Mesenchymal stem cell (in vitro differentiated cells and primary cell): ENCODE measurements at regions not wholly inside any gene's neighbourhood (a gene's known extent, or its start where the extent isn't known, plus 50 kb on each side); places are given as distances from the start of the nearest gene placed in this dataset.

Experiments used
- DNase-seq: peaks from one replicate; pipeline ENCODE4 v3.0.0-alpha.2; 2013
- H2AFZ ChIP-seq: one replicate; pipeline ENCODE4 v1.6.1; 2013; ENCODE audit warnings: low read depth, mild to moderate bottlenecking, control low read depth, inconsistent platforms, low read length, moderate library complexity
- H2AK5ac ChIP-seq: 2 replicates; pipeline ENCODE4 v1.6.1; 2013; ENCODE audit warnings: low read length, moderate library complexity, mild to moderate bottlenecking, inconsistent platforms; ENCODE audit not compliant: severe bottlenecking
- H2BK120ac ChIP-seq: one replicate; pipeline ENCODE4 v1.6.1; 2013; ENCODE audit warnings: low read depth, mild to moderate bottlenecking, inconsistent platforms, low read length, moderate library complexity
- H2BK12ac ChIP-seq, 2 experiments: one replicate each; pipeline ENCODE4 v1.6.1; 2013; ENCODE audit warnings: inconsistent platforms in 2 of 2, low read length in 2 of 2, mild to moderate bottlenecking in 2 of 2, moderate library complexity in 2 of 2, control low read depth in 1 of 2
- H2BK15ac ChIP-seq: one replicate; pipeline ENCODE4 v1.6.1; 2013; ENCODE audit warnings: mild to moderate bottlenecking, low read depth, inconsistent platforms; ENCODE audit not compliant: poor library complexity, severe bottlenecking
- H2BK5ac ChIP-seq: 2 replicates; pipeline ENCODE4 v1.6.1; 2013; ENCODE audit warnings: low read depth, mild to moderate bottlenecking, low read length, control low read depth, inconsistent platforms; ENCODE audit not compliant: poor library complexity, severe bottlenecking
- H3K14ac ChIP-seq, 2 experiments: one replicate each; pipeline ENCODE4 v1.6.1; 2013; ENCODE audit warnings: inconsistent platforms in 2 of 2, low read length in 2 of 2, control low read depth in 1 of 2, mild to moderate bottlenecking in 1 of 2, moderate library complexity in 1 of 2
- H3K18ac ChIP-seq, 2 experiments: one replicate each; pipeline ENCODE4 v1.6.1; 2013; ENCODE audit warnings: inconsistent platforms in 2 of 2, low read length in 2 of 2, control low read depth in 1 of 2, low read depth in 1 of 2, mild to moderate bottlenecking in 1 of 2
- H3K23ac ChIP-seq, 2 experiments: one replicate each; pipeline ENCODE4 v1.6.1; 2013; ENCODE audit warnings: inconsistent platforms in 2 of 2, low read length in 2 of 2, mild to moderate bottlenecking in 2 of 2, moderate library complexity in 2 of 2, control low read depth in 1 of 2
- H3K27ac ChIP-seq: 2 replicates; pipeline ENCODE4 v1.5.1; 2013; ENCODE audit warnings: mild to moderate bottlenecking, moderate library complexity, low read length, control low read depth, inconsistent platforms; ENCODE audit not compliant: poor library complexity, severe bottlenecking
- H3K27me3 ChIP-seq, 2 experiments: 2 replicates each; pipeline versions ENCODE4 v1.6.1 to v1.7.0; 2013; ENCODE audit warnings: low read length in 2 of 2, mild to moderate bottlenecking in 2 of 2, moderate library complexity in 2 of 2, control low read depth in 1 of 2, inconsistent platforms in 1 of 2; ENCODE audit not compliant: control insufficient read depth in 1 of 2, insufficient read depth in 1 of 2
- H3K36me3 ChIP-seq, 2 experiments: 2 replicates each; pipeline versions ENCODE4 v1.6.1 to v1.7.0; 2013; ENCODE audit warnings: low read length in 2 of 2, control low read depth in 1 of 2, inconsistent platforms in 1 of 2, low read depth in 1 of 2, mild to moderate bottlenecking in 1 of 2; ENCODE audit not compliant: insufficient read depth in 2 of 2, control insufficient read depth in 1 of 2
- H3K4ac ChIP-seq, 2 experiments: one replicate each; pipeline ENCODE4 v1.6.1; 2013; ENCODE audit warnings: inconsistent platforms in 2 of 2, low read length in 2 of 2, mild to moderate bottlenecking in 2 of 2, moderate library complexity in 2 of 2, control low read depth in 1 of 2, low read depth in 1 of 2
- H3K4me1 ChIP-seq: 2 replicates; pipeline ENCODE4 v1.6.1; 2013; ENCODE audit warnings: low read depth, low read length, control low read depth; ENCODE audit not compliant: control insufficient read depth, insufficient read depth
- H3K4me2 ChIP-seq: 2 replicates; pipeline ENCODE4 v1.6.1; 2013; ENCODE audit warnings: low read length, mild to moderate bottlenecking, inconsistent platforms; ENCODE audit not compliant: poor library complexity, severe bottlenecking
- H3K4me3 ChIP-seq, 2 experiments: 2 replicates each; pipeline versions ENCODE4 v1.5.1 to v1.7.0; 2013; ENCODE audit warnings: low read length in 2 of 2, mild to moderate bottlenecking in 2 of 2, control low read depth in 1 of 2, low read depth in 1 of 2; ENCODE audit not compliant: insufficient read depth in 1 of 2
- H3K79me1 ChIP-seq: replicated peaks from 2 replicates; pipeline ENCODE4 v1.6.1; 2013; ENCODE audit warnings: mild to moderate bottlenecking, control low read depth, low read length, inconsistent platforms; ENCODE audit not compliant: poor library complexity, severe bottlenecking
- H3K9ac ChIP-seq: 2 replicates; pipeline ENCODE4 v1.7.0; 2013; ENCODE audit warnings: mild to moderate bottlenecking, low read length, moderate library complexity
- H3K9me3 ChIP-seq: 2 replicates; pipeline ENCODE4 v1.7.0; 2013; ENCODE audit warnings: mild to moderate bottlenecking, low read length; ENCODE audit not compliant: control insufficient read depth
- H4K8ac ChIP-seq: one replicate; pipeline ENCODE4 v1.6.1; 2013; ENCODE audit warnings: inconsistent platforms, mild to moderate bottlenecking, low read length, moderate library complexity
- H4K91ac ChIP-seq: one replicate; pipeline ENCODE4 v1.6.1; 2013; ENCODE audit warnings: mild to moderate bottlenecking, low read length, inconsistent platforms
- WGBS: methylation state at CpG from one replicate; pipeline ENCODE4 v1.1.7; 2013; ENCODE audit warnings: mixed read lengths; 5-methylcytosine and 5-hydroxymethylcytosine counted together

- Histone ChIP-seq H3K4ac (no peak overlapping the region), H3K79me1 (no peaks in the 10 kb centered on the region), H3K18ac (no peak overlapping the region), H3K23ac (no peak overlapping the region), H3K9me3 (peaks cover 8% of the 10 kb centered on the region), H3K27ac (no peak overlapping the region), H3K4me1 (no peaks in the 10 kb centered on the region), H2BK5ac (no peak overlapping the region), H2BK15ac (no peak overlapping the region), H2AK5ac (no peak overlapping the region), H3K9ac (no peak overlapping the region), H3K4me2 (no peak overlapping the region), H3K14ac (no peak overlapping the region), H3K27me3 (no peaks in the 10 kb centered on the region), H2AFZ (no peak overlapping the region), H4K8ac (no peak overlapping the region), H2BK12ac (no peak overlapping the region), H2BK120ac (no peak overlapping the region), H3K4me3 (no peak overlapping the region), H3K36me3 (no peaks in the 10 kb centered on the region), H4K91ac (no peak overlapping the region)
- WGBS = no CpG with 5 or more reads among the region's 1 CpG
- no peak for DNase-seq
Measured at GRCh38 chr5:20158006-20158405, 170.0 kb upstream of the CDH18 start.

GRCh38 chr5:20157089-20157488 is 169.1 kb upstream of the CDH18 start:
- Histone ChIP-seq H4K8ac (no peak overlapping the region), H3K36me3 (no peaks in the 10 kb centered on the region), H3K27me3 (no peaks in the 10 kb centered on the region), H3K18ac (no peak overlapping the region), H3K4ac (no peak overlapping the region), H3K4me1 (no peaks in the 10 kb centered on the region), H3K27ac (no peak overlapping the region), H3K14ac (no peak overlapping the region), H3K79me1 (no peaks in the 10 kb centered on the region), H2AFZ (no peak overlapping the region), H2BK120ac (no peak overlapping the region), H2BK12ac (no peak overlapping the region), H3K4me3 (no peak overlapping the region), H2AK5ac (no peak overlapping the region), H2BK15ac (no peak overlapping the region), H3K9me3 (peaks cover 8% of the 10 kb centered on the region), H3K23ac (no peak overlapping the region), H3K9ac (no peak overlapping the region), H3K4me2 (no peak overlapping the region), H2BK5ac (no peak overlapping the region), H4K91ac (no peak overlapping the region)
- WGBS = 50% methylated on average over 1 of the region's 2 CpGs
- peak; percentile 3 for DNase-seq

- H3K9me3 ChIP-seq = no peaks in the 10 kb centered on the region
- H3K27ac ChIP-seq = no peak overlapping the region
- no peak overlapping the region for H3K9ac ChIP-seq
- H4K91ac ChIP-seq = no peak overlapping the region
- no peak overlapping the region for H3K4me3 ChIP-seq
- 80% methylated on average over 1 of the region's 1 CpG for WGBS
- no peak overlapping the region for H2AK5ac ChIP-seq
- DNase-seq = no peak
- H3K36me3 ChIP-seq = no peaks in the 10 kb centered on the region
- H3K18ac ChIP-seq = no peak overlapping the region
- H3K27me3 ChIP-seq = no peaks in the 10 kb centered on the region
- H3K4me2 ChIP-seq = no peak overlapping the region
- H3K4ac ChIP-seq = no peak overlapping the region
- H3K4me1 ChIP-seq = no peaks in the 10 kb centered on the region
- no peak overlapping the region for H2BK5ac ChIP-seq
- no peak overlapping the region for H4K8ac ChIP-seq
- no peaks in the 10 kb centered on the region for H3K79me1 ChIP-seq
- H2BK12ac ChIP-seq = no peak overlapping the region
- H3K23ac ChIP-seq = no peak overlapping the region
- no peak overlapping the region for H2BK120ac ChIP-seq
- H2BK15ac ChIP-seq = no peak overlapping the region
- no peak overlapping the region for H3K14ac ChIP-seq
- H2AFZ ChIP-seq = no peak overlapping the region
Measured at GRCh38 chr5:20145240-20145639, 157.2 kb upstream of the CDH18 start.

- H2BK15ac ChIP-seq = no peak overlapping the region
- H3K4me2 ChIP-seq = no peak overlapping the region
- H2AFZ ChIP-seq = no peak overlapping the region
- no peaks in the 10 kb centered on the region for H3K79me1 ChIP-seq
- no peak overlapping the region for H3K23ac ChIP-seq
- no peak overlapping the region for H4K8ac ChIP-seq
- no peaks in the 10 kb centered on the region for H3K4me1 ChIP-seq
- no peak overlapping the region for H3K27ac ChIP-seq
- WGBS = 71% methylated on average over 2 of the region's 3 CpGs
- H3K14ac ChIP-seq = no peak overlapping the region
- H3K36me3 ChIP-seq = no peaks in the 10 kb centered on the region
- H3K18ac ChIP-seq = no peak overlapping the region
- H3K9ac ChIP-seq = no peak overlapping the region
- H3K4me3 ChIP-seq = no peak overlapping the region
- H3K9me3 ChIP-seq = no peaks in the 10 kb centered on the region
- H2BK120ac ChIP-seq = no peak overlapping the region
- no peak for DNase-seq
- H3K27me3 ChIP-seq = no peaks in the 10 kb centered on the region
- no peak overlapping the region for H3K4ac ChIP-seq
- H4K91ac ChIP-seq = no peak overlapping the region
- no peak overlapping the region for H2AK5ac ChIP-seq
- no peak overlapping the region for H2BK12ac ChIP-seq
- H2BK5ac ChIP-seq = no peak overlapping the region
Measured at GRCh38 chr5:20129501-20129900, 141.5 kb upstream of the CDH18 start.
